GM18499 (cell line): ENCODE measurements at regions not wholly inside any gene's neighbourhood (a gene's known extent, or its start where the extent isn't known, plus 50 kb on each side); places are given as distances from the start of the nearest gene placed in this dataset.
"Not testable (repeated sequence)": the region's sequence is repeated elsewhere in the genome, so short reads cannot be mapped to it uniquely, and the experiment has no call there.

Experiments used
- ATAC-seq: cut with Tn5 transposase; IDR thresholded peaks from one replicate; pipeline ENCODE4 v1.9.1; 2021; ENCODE audit warnings: moderate number of reproducible peaks; ENCODE audit not compliant: insufficient read depth, unreplicated experiment

- ATAC-seq = no peak
Measured at GRCh38 chr13:60214213-60215055, 50.7 kb upstream of the DIAPH3 start.

GRCh38 chr13:60220072-60220471 is 56.3 kb upstream of the DIAPH3 start:
- ATAC-seq = no peak

- ATAC-seq = no peak
Measured at GRCh38 chr13:60221581-60221980, 57.9 kb upstream of the DIAPH3 start.

GRCh38 chr13:60226507-60226906 is 62.8 kb upstream of the DIAPH3 start:
- no peak for ATAC-seq

- no peak for ATAC-seq
Measured at GRCh38 chr13:60227158-60227557, 63.4 kb upstream of the DIAPH3 start.

GRCh38 chr13:60229708-60230272 is 66.1 kb upstream of the DIAPH3 start:
- ATAC-seq = no peak

- ATAC-seq = peak; percentile 38
Measured at GRCh38 chr13:60230593-60230992, 66.9 kb upstream of the DIAPH3 start.

GRCh38 chr13:60242043-60242595 is 78.4 kb upstream of the DIAPH3 start:
- no peak for ATAC-seq

GRCh38 chr13:60244381-60244780 is 80.7 kb upstream of the DIAPH3 start:
- no peak for ATAC-seq

GRCh38 chr13:60251419-60251818 is 87.7 kb upstream of the DIAPH3 start:
- not testable (repeated sequence) for ATAC-seq

- no peak for ATAC-seq
Measured at GRCh38 chr13:60258349-60258748, 94.6 kb upstream of the DIAPH3 start.

GRCh38 chr13:60260440-60260839 is 96.7 kb upstream of the DIAPH3 start:
- no peak for ATAC-seq

- no peak for ATAC-seq
Measured at GRCh38 chr13:60261432-60262351, 98.0 kb upstream of the DIAPH3 start.

- no peak for ATAC-seq
Measured at GRCh38 chr13:60265566-60265965, 101.8 kb upstream of the DIAPH3 start.

GRCh38 chr13:60267498-60268202 is 103.9 kb upstream of the DIAPH3 start:
- ATAC-seq = no peak

GRCh38 chr13:60268203-60268555 is 104.5 kb upstream of the DIAPH3 start:
- ATAC-seq = no peak

GRCh38 chr13:60273971-60274527 is 110.3 kb upstream of the DIAPH3 start:
- ATAC-seq = no peak

GRCh38 chr13:60274655-60275054 is 110.9 kb upstream of the DIAPH3 start:
- no peak for ATAC-seq

GRCh38 chr13:60275208-60275607 is 111.5 kb upstream of the DIAPH3 start:
- ATAC-seq = no peak

- ATAC-seq = not testable (repeated sequence)
Measured at GRCh38 chr13:60280524-60280923, 116.5 kb upstream of the TDRD3 start.
